ENCODE measurements at regions not wholly inside any gene's neighbourhood (a gene's known extent, or its start where the extent isn't known, plus 50 kb on each side); places are given as distances from the start of the nearest gene placed in this dataset.

DNA sequence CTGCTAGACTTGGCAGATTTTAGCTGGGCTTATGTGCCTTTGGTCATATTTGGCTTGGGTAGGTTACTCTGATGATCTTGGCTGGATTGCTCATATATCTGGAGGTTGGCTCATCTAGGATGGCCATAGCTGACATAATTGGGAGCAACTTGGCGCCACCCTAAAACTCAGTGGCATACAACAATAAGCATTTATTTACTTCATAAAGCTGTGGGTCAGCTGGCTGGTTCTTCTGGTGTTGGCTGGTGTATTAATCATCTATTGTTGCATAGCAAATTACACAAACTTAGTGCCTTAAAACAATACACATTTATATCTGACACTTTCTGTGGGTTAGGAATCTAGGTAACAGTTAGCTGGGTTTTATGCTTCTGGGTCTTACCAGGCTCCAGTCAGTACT is 297.3 kb upstream of the JAG1 start:
- intact Hi-C loops (cut with DNase I) = no loop called here
- Histone ChIP-seq H3K27ac (no peak overlapping the region), H3K27me3 (no peaks in the 10 kb centered on the region), H3K9me3 (no peaks in the 10 kb centered on the region), H3K4me3 (no peak overlapping the region), H3K36me3 (no peaks in the 10 kb centered on the region), H3K4me1 (peaks cover 0 to 14% (median 0%) of the 10 kb centered on the region in 9 donors)
- DNase-seq (no peak), ATAC-seq (no peak)
- TF ChIP-seq, protein P1, sequence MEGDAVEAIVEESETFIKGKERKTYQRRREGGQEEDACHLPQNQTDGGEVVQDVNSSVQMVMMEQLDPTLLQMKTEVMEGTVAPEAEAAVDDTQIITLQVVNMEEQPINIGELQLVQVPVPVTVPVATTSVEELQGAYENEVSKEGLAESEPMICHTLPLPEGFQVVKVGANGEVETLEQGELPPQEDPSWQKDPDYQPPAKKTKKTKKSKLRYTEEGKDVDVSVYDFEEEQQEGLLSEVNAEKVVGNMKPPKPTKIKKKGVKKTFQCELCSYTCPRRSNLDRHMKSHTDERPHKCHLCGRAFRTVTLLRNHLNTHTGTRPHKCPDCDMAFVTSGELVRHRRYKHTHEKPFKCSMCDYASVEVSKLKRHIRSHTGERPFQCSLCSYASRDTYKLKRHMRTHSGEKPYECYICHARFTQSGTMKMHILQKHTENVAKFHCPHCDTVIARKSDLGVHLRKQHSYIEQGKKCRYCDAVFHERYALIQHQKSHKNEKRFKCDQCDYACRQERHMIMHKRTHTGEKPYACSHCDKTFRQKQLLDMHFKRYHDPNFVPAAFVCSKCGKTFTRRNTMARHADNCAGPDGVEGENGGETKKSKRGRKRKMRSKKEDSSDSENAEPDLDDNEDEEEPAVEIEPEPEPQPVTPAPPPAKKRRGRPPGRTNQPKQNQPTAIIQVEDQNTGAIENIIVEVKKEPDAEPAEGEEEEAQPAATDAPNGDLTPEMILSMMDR (IDR thresholded peaks at IDR 0.05) = no peak
- WGBS, 2 donors = 89 to 93% methylated on average over 1 of the region's 1 CpG

DNA sequence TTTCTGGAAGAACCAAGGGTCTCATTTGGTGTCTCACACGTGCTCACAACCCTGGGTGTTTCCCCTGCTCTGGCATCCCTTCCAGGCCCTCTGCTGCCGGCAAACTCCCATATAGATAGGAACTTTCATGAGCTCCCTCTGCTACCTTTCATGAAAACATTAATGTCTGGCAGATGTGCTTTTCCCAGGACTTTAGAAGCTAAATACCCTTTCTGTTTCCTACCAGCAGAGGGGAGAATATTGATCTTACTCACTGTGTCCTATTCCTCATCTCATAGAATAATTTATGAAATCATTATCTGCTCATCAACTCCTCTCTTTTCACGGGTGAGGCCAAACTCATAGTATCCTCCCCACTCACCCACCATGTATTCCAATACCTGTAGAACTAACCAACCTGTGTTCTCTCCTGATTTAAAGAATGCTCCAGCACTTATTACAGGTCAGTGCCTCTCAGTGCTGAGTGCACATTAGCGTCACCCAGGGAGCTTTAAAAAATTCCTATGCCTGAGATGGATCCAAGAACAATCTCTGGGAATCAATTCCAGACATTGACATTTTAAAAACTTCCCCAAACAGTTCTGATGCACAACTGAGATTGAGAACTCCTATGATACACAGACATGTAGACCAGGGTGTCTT is 298.5 kb upstream of the JAG1 start:
- DNase-seq (no peak), ATAC-seq (no peak)
- intact Hi-C loops (cut with DNase I) = no loop called here
- no peak overlapping the region for H3K4me3 ChIP-seq
- WGBS, 2 donors = 81 to 88% methylated on average over 4 of the region's 4 CpGs
- H3K36me3 ChIP-seq = no peaks in the 10 kb centered on the region
- peaks cover 0 to 1% (median 0%) of the 10 kb centered on the region in 9 donors for H3K4me1 ChIP-seq
- H3K9me3 ChIP-seq = no peaks in the 10 kb centered on the region
- no peaks in the 10 kb centered on the region for H3K27me3 ChIP-seq
- no peak overlapping the region for H3K27ac ChIP-seq
- TF ChIP-seq, protein P1 (IDR thresholded peaks at IDR 0.05) = no peak

DNA sequence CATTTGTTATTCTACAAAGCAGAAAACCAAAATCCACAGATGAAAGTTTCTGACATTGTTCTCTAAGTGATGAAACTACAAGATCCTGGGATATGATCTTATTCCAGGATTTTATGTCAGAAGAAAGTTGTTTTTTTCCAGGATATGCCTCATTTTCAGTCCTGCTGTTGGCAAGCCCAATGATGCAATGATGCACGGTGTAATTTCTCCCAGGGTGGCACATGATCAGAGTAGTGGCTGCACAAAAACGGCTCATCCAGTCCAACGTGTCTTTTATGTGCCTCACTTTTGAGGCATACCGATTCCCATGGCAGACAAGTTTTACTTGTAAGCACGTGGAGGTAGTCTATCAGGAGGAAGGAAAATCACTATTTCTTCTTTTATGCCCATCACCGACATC is 302.3 kb upstream of the JAG1 start:
- TF ChIP-seq, protein P1 (IDR thresholded peaks at IDR 0.05) = no peak
- Histone ChIP-seq H3K36me3 (no peaks in the 10 kb centered on the region), H3K4me3 (no peak overlapping the region), H3K27me3 (no peaks in the 10 kb centered on the region), H3K4me1 (peaks cover 0 to 6% (median 0%) of the 10 kb centered on the region in 9 donors), H3K27ac (no peak overlapping the region), H3K9me3 (no peaks in the 10 kb centered on the region)
- DNase-seq (no peak), ATAC-seq (no peak)
- WGBS, 2 donors = 89 to 90% methylated on average over 6 of the region's 6 CpGs
- intact Hi-C loops (cut with DNase I) = no loop called here

DNA sequence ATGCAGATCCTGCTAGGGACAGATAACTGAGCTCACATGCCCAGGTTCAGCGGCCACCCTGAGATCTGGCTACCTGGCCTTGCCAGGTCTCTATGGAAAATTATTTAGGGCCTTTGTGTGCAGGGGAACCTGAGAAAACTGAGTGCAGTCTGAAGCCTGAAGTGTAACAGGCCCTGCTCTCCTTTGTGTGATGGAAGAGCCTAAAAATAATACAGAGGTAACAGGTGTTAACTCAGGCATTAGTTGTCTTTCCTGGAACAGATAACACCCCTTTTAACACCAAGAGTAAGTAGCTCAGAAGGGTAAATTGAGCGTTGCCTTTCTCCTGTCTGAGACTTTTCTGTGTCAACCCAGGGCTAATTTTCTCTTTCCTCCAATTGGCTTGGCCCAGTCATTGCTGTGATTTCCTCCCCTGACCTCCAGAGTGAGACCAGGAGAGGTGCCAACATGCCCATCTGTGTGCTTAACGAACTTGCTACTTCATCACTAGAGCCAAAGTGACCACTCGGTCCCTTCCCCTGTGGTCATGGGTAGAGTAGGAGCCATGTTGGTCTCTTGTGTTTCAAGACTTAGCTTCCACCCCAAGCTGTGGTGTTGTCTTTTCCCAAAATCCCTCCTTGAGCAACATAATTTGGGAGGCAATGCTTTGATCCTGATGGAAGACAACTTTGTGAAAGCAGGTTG is 304.4 kb upstream of the JAG1 start:
- WGBS, 2 donors = 87 to 90% methylated on average over 4 of the region's 4 CpGs
- no peaks in the 10 kb centered on the region for H3K36me3 ChIP-seq

More for the DNA sequence above, 304.4 kb upstream of the JAG1 start:
- Histone ChIP-seq H3K27me3 (no peaks in the 10 kb centered on the region), H3K9me3 (no peaks in the 10 kb centered on the region), H3K4me1 (peaks cover 3 to 25% (median 12%) of the 10 kb centered on the region in 9 donors), H3K4me3 (no peak overlapping the region), H3K27ac (no peak overlapping the region)
- DNase-seq (no peak), ATAC-seq (no peak)
- intact Hi-C loops (cut with DNase I) = no loop called here
- TF ChIP-seq, protein P1 (IDR thresholded peaks at IDR 0.05) = no peak
